IMR-90 (cell line): ENCODE measurements at regions not wholly inside any gene's neighbourhood (a gene's known extent, or its start where the extent isn't known, plus 50 kb on each side); places are given as distances from the start of the nearest gene placed in this dataset.

ENCODE experiments used
- ATAC-seq: fragments of 200-7000 bp; cut with Tn5 transposase; 2 replicates; pipeline ENCODE4 v1.9.1; 2020; ENCODE audit warnings: low read depth, mild to moderate bottlenecking, moderate library complexity
- BruUV-seq: library from RNA; stranded (reverse); fragments of 400-500 nt; replicated peaks from 2 replicates; lab custom pipeline; 2021; lab: Mats Ljungman, UMichigan
- CTCF ChIA-PET: fragments of 300-600 bp; formaldehyde crosslinking; extraction: SDS; loops from one replicate; lab custom pipeline; 2021; ENCODE audit warnings: antibody characterized with exemption; lab: Yijun Ruan, JAX
- POLR2A ChIA-PET: fragments of 300-600 bp; sonication (Branson Sonifier 250); formaldehyde crosslinking; loops from one replicate; lab custom pipeline; 2022; ENCODE audit warnings: antibody characterized with exemption; ENCODE audit not compliant: unreplicated experiment; lab: Charles Lee
- DNase-seq: peaks from one replicate; pipeline ENCODE4 v3.0.0; 2013
- H2AFZ ChIP-seq: replicated peaks from 2 replicates; pipeline ENCODE3; 2013; ENCODE audit warnings: low read length, mild to moderate bottlenecking; ENCODE audit not compliant: poor library complexity
- H2AK5ac ChIP-seq: 2 replicates; pipeline ENCODE4 v1.6.1; 2013; ENCODE audit warnings: low read depth, low read length, inconsistent platforms
- H2AK9ac ChIP-seq: replicated peaks from 2 replicates; pipeline ENCODE3; 2013; ENCODE audit warnings: mild to moderate bottlenecking, low read depth, low read length, moderate library complexity; ENCODE audit not compliant: poor library complexity
- H2BK120ac ChIP-seq: 2 replicates; pipeline ENCODE4 v1.6.1; 2013; ENCODE audit warnings: low read depth, low read length, inconsistent platforms
- H2BK15ac ChIP-seq: 3 replicates; pipeline ENCODE4 v1.6.1; 2013; ENCODE audit warnings: low read depth, low read length, inconsistent platforms
- H2BK20ac ChIP-seq: 2 replicates; pipeline ENCODE4 v1.6.1; 2013; ENCODE audit warnings: low read depth, mild to moderate bottlenecking, inconsistent platforms, low read length, moderate library complexity
- H2BK5ac ChIP-seq: 2 replicates; pipeline ENCODE4 v1.6.1; 2013; ENCODE audit warnings: mild to moderate bottlenecking, low read depth, low read length, inconsistent platforms; ENCODE audit not compliant: poor library complexity, severe bottlenecking
- H3K14ac ChIP-seq: replicated peaks from 2 replicates; pipeline ENCODE4 v1.6.1; 2013; ENCODE audit warnings: low read depth, low read length, inconsistent platforms
- H3K18ac ChIP-seq: 2 replicates; pipeline ENCODE4 v1.6.1; 2013; ENCODE audit warnings: low read depth, low read length, control low read depth
- H3K23ac ChIP-seq: 2 replicates; pipeline ENCODE4 v1.6.1; 2013; ENCODE audit warnings: low read depth, low read length, inconsistent platforms
- H3K27ac ChIP-seq: 2 replicates; pipeline ENCODE4 v1.5.1; 2013; ENCODE audit warnings: mild to moderate bottlenecking, control low read depth, low read length; ENCODE audit not compliant: insufficient read depth
- H3K27me3 ChIP-seq: 2 replicates; pipeline ENCODE4 v1.6.1; 2013; ENCODE audit warnings: low read length; ENCODE audit not compliant: control insufficient read depth, insufficient read depth
- H3K36me3 ChIP-seq: 2 replicates; pipeline ENCODE4 v1.6.1; 2013; ENCODE audit warnings: low read length, mixed read lengths; ENCODE audit not compliant: control insufficient read depth, insufficient read depth
- H3K4ac ChIP-seq: 2 replicates; pipeline ENCODE4 v1.6.1; 2013; ENCODE audit warnings: low read depth, low read length, inconsistent platforms
- H3K4me1 ChIP-seq: 2 replicates; pipeline ENCODE4 v1.6.1; 2013; ENCODE audit warnings: low read length, mixed read lengths; ENCODE audit not compliant: control insufficient read depth, insufficient read depth
- H3K4me2 ChIP-seq: 2 replicates; pipeline ENCODE4 v1.6.1; 2013; ENCODE audit warnings: low read depth, mild to moderate bottlenecking, control low read depth, low read length, moderate library complexity
- H3K4me3 ChIP-seq: 2 replicates; pipeline ENCODE4 v1.5.1; 2013; ENCODE audit warnings: low read depth, mild to moderate bottlenecking, control low read depth, low read length, moderate library complexity; ENCODE audit not compliant: insufficient read depth
- H3K56ac ChIP-seq: 2 replicates; pipeline ENCODE4 v1.6.1; 2013; ENCODE audit warnings: low read length, inconsistent platforms; ENCODE audit not compliant: insufficient read depth; ENCODE audit errors: extremely low read depth
- H3K79me1 ChIP-seq, 2 experiments: 2 replicates each; pipeline ENCODE4 v1.6.1; 2013; ENCODE audit warnings: low read length in 2 of 2, inconsistent platforms in 1 of 2, low read depth in 1 of 2
- H3K9ac ChIP-seq: 2 replicates; pipeline ENCODE4 v1.6.1; 2013; ENCODE audit warnings: low read depth, low read length, control low read depth
- H3K9me1 ChIP-seq: 2 replicates; pipeline ENCODE4 v1.6.1; 2013; ENCODE audit warnings: low read length, inconsistent platforms; ENCODE audit not compliant: insufficient read depth
- H3K9me3 ChIP-seq: 2 replicates; pipeline ENCODE4 v1.6.1; 2013; ENCODE audit warnings: low read length; ENCODE audit not compliant: control insufficient read depth, insufficient read depth
- H4K20me1 ChIP-seq: 2 replicates; pipeline ENCODE4 v1.6.1; 2013; ENCODE audit warnings: low read length, inconsistent platforms; ENCODE audit not compliant: insufficient read depth
- H4K5ac ChIP-seq: 2 replicates; pipeline ENCODE4 v1.6.1; 2013; ENCODE audit warnings: mild to moderate bottlenecking, low read depth, low read length, control low read depth
- H4K8ac ChIP-seq, 2 experiments: 2 replicates each; pipeline ENCODE4 v1.6.1; 2013; ENCODE audit warnings: low read depth in 2 of 2, low read length in 2 of 2, control low read depth in 1 of 2, inconsistent platforms in 1 of 2
- H4K91ac ChIP-seq: 2 replicates; pipeline ENCODE4 v1.6.1; 2013; ENCODE audit warnings: low read depth, low read length, inconsistent platforms; ENCODE audit not compliant: insufficient read depth
- CTCF ChIP-seq: conservative IDR thresholded peaks from 2 replicates; pipeline ENCODE4 v1.5.1; 2012; ENCODE audit warnings: mild to moderate bottlenecking, low read depth, low read length, improper control_type of control experiment
- WGBS, 2 experiments: methylation state at CpG; one replicate each; pipeline versions ENCODE4 v1.1.5 to v1.1.7; 2013; ENCODE audit warnings: missing lambda C conversion rate in 2 of 2; ENCODE audit not compliant: insufficient read length in 1 of 2; ENCODE audit errors: extremely low coverage in 2 of 2; 5-methylcytosine and 5-hydroxymethylcytosine counted together
- dilution Hi-C: fragments of 300-500 bp; cut with HindIII; formaldehyde crosslinking; loops from one replicate; pipeline ENCODE4 v1.14.3; 2018; ENCODE audit warnings: low sequenced_read_pairs; ENCODE audit not compliant: unreplicated experiment
- in situ Hi-C: fragments of 300-500 bp; cut with MboI; formaldehyde crosslinking; loops from 3 replicates; pipeline ENCODE4 v1.14.3; 2019; ENCODE audit warnings: low sequenced_read_pairs, inconsistent platforms, mixed read lengths
- intact Hi-C: fragments of 100-400 bp; cut with micrococcal nuclease; formaldehyde crosslinking; loops from 2 replicates; pipeline ENCODE4 v1.10.0; 2022

- H2BK5ac ChIP-seq = no peak overlapping the region
- dilution Hi-C loops (no loop called here), in situ Hi-C loops (no loop called here), intact Hi-C loops (no loop called here)
- H4K91ac ChIP-seq = no peak overlapping the region
- no peak overlapping the region for H2AFZ ChIP-seq
- H4K5ac ChIP-seq = no peak overlapping the region
- no peak overlapping the region for H2BK20ac ChIP-seq
- no peaks in the 10 kb centered on the region for H4K20me1 ChIP-seq
- H3K18ac ChIP-seq = no peak overlapping the region
- 0% methylated on average over 2 of the region's 11 CpGs; no CpG with 5 or more reads in 1 of the 2 experiments for WGBS, 2 experiments
- POLR2A ChIA-PET = no interaction called here
- no peak for TF ChIP-seq CTCF
- BruUV-seq = no TSS peak
- no peak overlapping the region for H2AK5ac ChIP-seq
- H3K4me1 ChIP-seq = no peaks in the 10 kb centered on the region
- no peak overlapping the region for H3K4ac ChIP-seq
- H2BK15ac ChIP-seq = no peak overlapping the region
- H3K4me2 ChIP-seq = no peak overlapping the region
- H3K9ac ChIP-seq = no peak overlapping the region
- H3K4me3 ChIP-seq = no peak overlapping the region
- H2BK120ac ChIP-seq = no peak overlapping the region
- H3K23ac ChIP-seq = no peak overlapping the region
- DNase-seq (no peak), ATAC-seq (no peak)
- no peak overlapping the region for H4K8ac ChIP-seq
- H3K36me3 ChIP-seq = no peaks in the 10 kb centered on the region
- H3K9me3 ChIP-seq = no peaks in the 10 kb centered on the region
- no peaks in the 10 kb centered on the region for H3K9me1 ChIP-seq
- no peaks in the 10 kb centered on the region for H3K27me3 ChIP-seq
- H2AK9ac ChIP-seq = no peak overlapping the region
- no peak overlapping the region for H3K56ac ChIP-seq
- no peak overlapping the region for H3K27ac ChIP-seq
- no peaks in the 10 kb centered on the region for H3K79me1 ChIP-seq
- H3K14ac ChIP-seq = no peak overlapping the region
- CTCF ChIA-PET = interaction anchor here (0.6 kb wide), 1 partner anchor 188 kb away, joined by 3 read pairs; no protein-coding TSS in a partner anchor
Measured at GRCh38 chr5:167533814-167534795, 757.3 kb upstream of the WWC1 start.
